ENCODE measurements at regions not wholly inside any gene's neighbourhood (a gene's known extent, or its start where the extent isn't known, plus 50 kb on each side); places are given as distances from the start of the nearest gene placed in this dataset.

DNA sequence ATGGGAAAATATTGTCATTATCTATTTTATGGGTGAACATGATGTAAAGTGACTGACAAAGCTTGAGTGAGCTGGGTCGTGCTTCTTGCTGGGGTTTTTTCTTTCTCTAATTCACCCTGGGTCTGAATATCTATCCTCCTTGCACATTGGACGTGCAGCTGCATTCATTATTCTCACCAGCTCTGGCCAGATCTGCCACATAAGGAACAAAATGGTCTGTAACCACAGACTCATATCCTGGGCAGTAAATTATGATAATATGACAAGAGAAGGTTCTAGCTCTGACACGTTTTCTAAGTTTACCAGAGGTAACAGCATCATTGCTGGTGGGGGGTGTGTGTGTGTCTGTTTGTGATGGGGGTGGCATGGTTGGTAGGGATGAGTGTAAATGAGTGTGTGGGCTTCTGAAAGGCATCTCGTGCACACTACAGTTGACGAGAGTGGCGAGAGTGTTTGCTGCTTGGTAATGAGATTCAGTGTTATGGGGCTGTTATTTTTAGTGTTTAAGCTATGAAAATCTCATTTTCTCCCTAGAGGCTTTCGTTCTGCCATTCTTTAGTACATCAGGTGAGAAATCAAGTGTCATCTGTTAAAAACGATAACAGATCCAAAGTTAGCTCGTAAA lies 418.4 kb downstream of the PDCD6IP start:
- no peak overlapping the region for H3K27ac ChIP-seq (ENCODE audit: low read depth, low read length)
- peaks cover 0 to 19% of the 10 kb centered on the region in 2 donors for H3K4me1 ChIP-seq (ENCODE audit: control insufficient read depth in 1 of 2, insufficient read depth in 2 of 2, low read length in 2 of 2)
- H3K9me3 ChIP-seq (ENCODE audit: control insufficient read depth in 1 of 2, low read length in 2 of 2), result no peaks in the 10 kb centered on the region
- no peak overlapping the region for H3K4me3 ChIP-seq (ENCODE audit: low read depth in 1 of 2, low read length in 2 of 2)
- H3K36me3 ChIP-seq (ENCODE audit: control insufficient read depth in 1 of 2, insufficient read depth in 2 of 2, low read length in 2 of 2), result no peaks in the 10 kb centered on the region
- H3K27me3 ChIP-seq (ENCODE audit: control insufficient read depth in 1 of 2, insufficient read depth in 2 of 2, low read length in 2 of 2), result no peaks in the 10 kb centered on the region
- H3K9ac ChIP-seq (ENCODE audit: low read depth in 1 of 2, low read length in 2 of 2), result no peak overlapping the region

- Histone ChIP-seq H3K9me3 (ENCODE audit: control insufficient read depth in 1 of 2, low read length in 2 of 2) (no peaks in the 10 kb centered on the region), H3K36me3 (ENCODE audit: control insufficient read depth in 1 of 2, insufficient read depth in 2 of 2, low read length in 2 of 2) (no peaks in the 10 kb centered on the region), H3K27me3 (ENCODE audit: control insufficient read depth in 1 of 2, insufficient read depth in 2 of 2, low read length in 2 of 2) (no peaks in the 10 kb centered on the region), H3K9ac (ENCODE audit: low read depth in 1 of 2, low read length in 2 of 2) (no peak overlapping the region), H3K4me3 (ENCODE audit: low read depth in 1 of 2, low read length in 2 of 2) (no peak overlapping the region), H3K27ac (ENCODE audit: low read depth, low read length) (no peak overlapping the region), H3K4me1 (ENCODE audit: control insufficient read depth in 1 of 2, insufficient read depth in 2 of 2, low read length in 2 of 2) (no peaks in the 10 kb centered on the region)
Observed at GRCh38 chr3:34218706-34219385, 420.4 kb downstream of the PDCD6IP start.

DNA sequence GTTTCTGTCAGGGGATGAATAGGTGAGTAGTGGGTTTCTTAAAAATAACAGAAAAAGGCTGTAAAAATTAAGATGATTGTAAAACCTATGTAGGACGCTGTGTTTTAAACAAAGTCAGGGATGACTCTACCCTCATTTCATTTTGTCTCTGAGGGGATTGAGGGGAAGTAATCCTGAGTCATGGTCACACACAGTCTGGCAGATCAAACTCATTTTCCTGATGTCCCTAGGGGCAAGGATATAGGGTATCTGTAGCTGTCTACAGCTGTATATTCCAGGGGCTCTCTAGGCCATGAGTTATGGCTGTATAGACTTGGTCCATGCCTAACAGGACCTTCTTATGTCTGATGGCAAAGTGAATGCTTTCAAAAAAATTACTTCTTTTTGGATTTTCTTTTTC lies 421.1 kb downstream of the PDCD6IP start:
- Histone ChIP-seq H3K9ac (ENCODE audit: low read depth in 1 of 2, low read length in 2 of 2) (no peak overlapping the region), H3K9me3 (ENCODE audit: control insufficient read depth in 1 of 2, low read length in 2 of 2) (no peaks in the 10 kb centered on the region), H3K27me3 (ENCODE audit: control insufficient read depth in 1 of 2, insufficient read depth in 2 of 2, low read length in 2 of 2) (no peaks in the 10 kb centered on the region), H3K4me3 (ENCODE audit: low read depth in 1 of 2, low read length in 2 of 2) (no peak overlapping the region), H3K36me3 (ENCODE audit: control insufficient read depth in 1 of 2, insufficient read depth in 2 of 2, low read length in 2 of 2) (no peaks in the 10 kb centered on the region), H3K4me1 (ENCODE audit: control insufficient read depth in 1 of 2, insufficient read depth in 2 of 2, low read length in 2 of 2) (no peaks in the 10 kb centered on the region), H3K27ac (ENCODE audit: low read depth, low read length) (no peak overlapping the region)

DNA sequence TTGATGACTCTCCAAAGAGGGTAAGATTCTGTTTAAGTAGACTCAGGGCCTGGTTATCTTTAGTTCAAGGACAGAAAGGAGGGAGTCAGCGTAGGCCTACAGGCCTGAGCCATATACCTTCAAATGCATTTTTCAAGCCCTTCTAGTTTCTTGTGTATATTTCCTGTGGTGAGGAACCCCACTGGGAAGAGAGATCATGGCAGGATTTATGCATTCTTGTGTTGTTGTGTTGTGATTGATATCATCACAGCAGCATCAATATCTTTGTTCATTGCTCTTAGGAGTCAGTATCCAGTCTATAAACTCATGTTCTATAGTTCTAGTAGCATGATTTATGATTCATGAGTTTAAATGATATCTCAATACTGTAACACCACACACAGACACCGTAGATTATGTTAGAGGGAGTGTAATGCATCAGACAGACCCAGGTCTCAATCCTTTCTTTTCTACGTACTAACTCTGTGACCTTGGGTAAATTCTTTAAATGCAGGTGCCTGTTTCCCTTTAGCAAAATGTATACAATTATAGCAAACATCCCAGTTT lies 427.5 kb downstream of the PDCD6IP start:
- H3K27me3 ChIP-seq (ENCODE audit: control insufficient read depth in 1 of 2, insufficient read depth in 2 of 2, low read length in 2 of 2), result no peaks in the 10 kb centered on the region
- H3K36me3 ChIP-seq (ENCODE audit: control insufficient read depth in 1 of 2, insufficient read depth in 2 of 2, low read length in 2 of 2), result no peaks in the 10 kb centered on the region
- no peak overlapping the region for H3K9ac ChIP-seq (ENCODE audit: low read depth in 1 of 2, low read length in 2 of 2)
- H3K27ac ChIP-seq (ENCODE audit: low read depth, low read length), result no peak overlapping the region
- H3K4me3 ChIP-seq (ENCODE audit: low read depth in 1 of 2, low read length in 2 of 2), result no peak overlapping the region
- H3K4me1 ChIP-seq (ENCODE audit: control insufficient read depth in 1 of 2, insufficient read depth in 2 of 2, low read length in 2 of 2), result no peaks in the 10 kb centered on the region
- no peaks in the 10 kb centered on the region for H3K9me3 ChIP-seq (ENCODE audit: control insufficient read depth in 1 of 2, low read length in 2 of 2)

DNA sequence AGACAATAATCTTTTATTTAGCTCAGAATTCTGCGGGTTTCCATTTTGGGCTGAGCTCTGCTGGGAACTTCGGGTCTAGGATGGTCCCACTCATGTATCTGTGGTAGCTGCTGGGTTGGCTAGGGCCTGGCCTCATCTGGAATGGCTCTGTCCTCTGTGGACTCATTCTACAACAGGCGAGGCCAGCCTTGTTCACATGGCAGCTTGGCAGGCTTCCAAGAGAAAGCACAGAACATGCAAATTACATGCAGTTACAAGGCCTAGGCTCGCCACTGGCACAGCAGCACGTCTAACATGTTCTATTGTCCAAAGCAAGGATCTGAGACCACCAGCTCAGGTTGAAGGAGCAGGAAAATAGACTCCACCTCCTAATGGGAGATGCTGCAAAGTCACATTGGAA lies 431.4 kb downstream of the PDCD6IP start:
- Histone ChIP-seq H3K36me3 (ENCODE audit: control insufficient read depth in 1 of 2, insufficient read depth in 2 of 2, low read length in 2 of 2) (no peaks in the 10 kb centered on the region), H3K4me3 (ENCODE audit: low read depth in 1 of 2, low read length in 2 of 2) (no peak overlapping the region), H3K27me3 (ENCODE audit: control insufficient read depth in 1 of 2, insufficient read depth in 2 of 2, low read length in 2 of 2) (no peaks in the 10 kb centered on the region), H3K4me1 (ENCODE audit: control insufficient read depth in 1 of 2, insufficient read depth in 2 of 2, low read length in 2 of 2) (no peaks in the 10 kb centered on the region), H3K9ac (ENCODE audit: low read depth in 1 of 2, low read length in 2 of 2) (no peak overlapping the region), H3K9me3 (ENCODE audit: control insufficient read depth in 1 of 2, low read length in 2 of 2) (no peaks in the 10 kb centered on the region), H3K27ac (ENCODE audit: low read depth, low read length) (no peak overlapping the region)

DNA sequence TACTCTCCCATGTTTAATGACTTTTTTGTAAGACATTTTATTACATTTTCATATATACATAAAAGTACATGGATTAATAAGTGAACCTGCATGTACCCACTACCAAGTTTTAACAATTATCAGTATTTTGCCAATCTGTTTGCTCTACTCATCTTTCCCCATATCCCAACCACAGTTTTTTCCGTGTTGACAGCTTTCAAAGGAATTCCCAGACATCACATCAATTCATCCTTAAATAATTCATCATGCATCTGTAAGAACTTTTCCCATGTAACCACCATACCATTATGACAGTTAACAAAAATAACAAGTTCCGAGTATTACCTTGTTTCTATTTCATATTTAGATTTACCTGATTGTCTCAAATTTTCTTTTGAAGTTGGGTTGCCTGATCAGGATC lies 436.7 kb downstream of the PDCD6IP start:
- Histone ChIP-seq H3K36me3 (ENCODE audit: control insufficient read depth in 1 of 2, insufficient read depth in 2 of 2, low read length in 2 of 2) (no peaks in the 10 kb centered on the region), H3K4me1 (ENCODE audit: control insufficient read depth in 1 of 2, insufficient read depth in 2 of 2, low read length in 2 of 2) (no peaks in the 10 kb centered on the region), H3K9ac (ENCODE audit: low read depth in 1 of 2, low read length in 2 of 2) (no peak overlapping the region), H3K27me3 (ENCODE audit: control insufficient read depth in 1 of 2, insufficient read depth in 2 of 2, low read length in 2 of 2) (no peaks in the 10 kb centered on the region), H3K27ac (ENCODE audit: low read depth, low read length) (no peak overlapping the region), H3K4me3 (ENCODE audit: low read depth in 1 of 2, low read length in 2 of 2) (no peak overlapping the region), H3K9me3 (ENCODE audit: control insufficient read depth in 1 of 2, low read length in 2 of 2) (no peaks in the 10 kb centered on the region)

GRCh38 chr3:34237946-34238345 lies 439.5 kb downstream of the PDCD6IP start:
- H3K36me3 ChIP-seq (ENCODE audit: control insufficient read depth in 1 of 2, insufficient read depth in 2 of 2, low read length in 2 of 2), result no peaks in the 10 kb centered on the region
- no peak overlapping the region for H3K4me3 ChIP-seq (ENCODE audit: low read depth in 1 of 2, low read length in 2 of 2)
- H3K9ac ChIP-seq (ENCODE audit: low read depth in 1 of 2, low read length in 2 of 2), result no peak overlapping the region
- H3K27me3 ChIP-seq (ENCODE audit: control insufficient read depth in 1 of 2, insufficient read depth in 2 of 2, low read length in 2 of 2), result no peaks in the 10 kb centered on the region
- no peaks in the 10 kb centered on the region for H3K9me3 ChIP-seq (ENCODE audit: control insufficient read depth in 1 of 2, low read length in 2 of 2)
- H3K27ac ChIP-seq (ENCODE audit: low read depth, low read length), result no peak overlapping the region
- no peaks in the 10 kb centered on the region for H3K4me1 ChIP-seq (ENCODE audit: control insufficient read depth in 1 of 2, insufficient read depth in 2 of 2, low read length in 2 of 2)

DNA sequence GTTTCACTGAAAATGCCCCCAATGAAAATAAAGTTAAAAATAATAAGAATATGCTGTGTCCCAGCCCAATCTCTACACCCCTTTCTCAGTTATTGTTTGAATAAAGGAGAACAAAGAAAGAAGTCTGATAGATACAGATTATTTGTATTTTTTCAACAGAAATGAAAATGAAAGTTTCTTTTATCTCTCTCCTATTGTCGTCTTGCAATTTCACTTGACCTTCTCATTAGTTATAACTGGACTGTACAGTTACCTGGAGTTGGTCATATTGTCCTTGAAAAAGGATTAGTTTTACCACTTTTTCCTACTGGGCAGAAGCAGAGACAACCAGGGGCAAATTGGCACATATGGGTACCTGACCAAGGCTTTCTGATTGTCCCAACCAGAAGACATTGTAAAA lies 440.0 kb downstream of the PDCD6IP start:
- H3K4me1 ChIP-seq (ENCODE audit: control insufficient read depth in 1 of 2, insufficient read depth in 2 of 2, low read length in 2 of 2), result no peaks in the 10 kb centered on the region

DNA sequence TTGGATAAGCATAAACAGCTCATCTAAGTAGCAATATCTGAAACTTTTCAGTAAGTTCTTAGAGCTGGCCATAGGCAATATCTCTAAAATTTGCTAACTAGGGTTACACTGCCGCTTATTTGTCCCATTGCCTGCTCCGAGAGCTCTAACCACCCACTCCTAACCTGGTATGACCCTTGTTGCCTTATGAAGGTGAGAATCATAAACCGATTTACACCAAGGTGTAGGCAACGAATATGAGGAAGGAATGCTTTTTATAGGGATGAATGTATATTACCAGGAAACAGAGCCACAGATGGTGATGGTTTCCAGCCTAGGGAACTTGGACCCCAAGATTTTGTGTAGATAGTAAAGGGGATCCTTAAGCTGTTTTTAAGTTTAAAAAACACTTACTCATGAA lies 440.9 kb downstream of the PDCD6IP start:
- Histone ChIP-seq H3K27ac (ENCODE audit: low read depth, low read length) (no peak overlapping the region), H3K9ac (ENCODE audit: low read depth in 1 of 2, low read length in 2 of 2) (no peak overlapping the region), H3K4me1 (ENCODE audit: control insufficient read depth in 1 of 2, insufficient read depth in 2 of 2, low read length in 2 of 2) (no peaks in the 10 kb centered on the region), H3K27me3 (ENCODE audit: control insufficient read depth in 1 of 2, insufficient read depth in 2 of 2, low read length in 2 of 2) (no peaks in the 10 kb centered on the region), H3K4me3 (ENCODE audit: low read depth in 1 of 2, low read length in 2 of 2) (no peak overlapping the region), H3K9me3 (ENCODE audit: control insufficient read depth in 1 of 2, low read length in 2 of 2) (no peaks in the 10 kb centered on the region), H3K36me3 (ENCODE audit: control insufficient read depth in 1 of 2, insufficient read depth in 2 of 2, low read length in 2 of 2) (no peaks in the 10 kb centered on the region)

More for the DNA sequence above, 440.0 kb downstream of the PDCD6IP start:
- Histone ChIP-seq H3K36me3 (ENCODE audit: control insufficient read depth in 1 of 2, insufficient read depth in 2 of 2, low read length in 2 of 2) (no peaks in the 10 kb centered on the region), H3K9ac (ENCODE audit: low read depth in 1 of 2, low read length in 2 of 2) (no peak overlapping the region), H3K9me3 (ENCODE audit: control insufficient read depth in 1 of 2, low read length in 2 of 2) (no peaks in the 10 kb centered on the region), H3K27me3 (ENCODE audit: control insufficient read depth in 1 of 2, insufficient read depth in 2 of 2, low read length in 2 of 2) (no peaks in the 10 kb centered on the region), H3K27ac (ENCODE audit: low read depth, low read length) (no peak overlapping the region), H3K4me3 (ENCODE audit: low read depth in 1 of 2, low read length in 2 of 2) (no peak overlapping the region)

GRCh38 chr3:34239875-34240274 lies 441.4 kb downstream of the PDCD6IP start:
- no peak overlapping the region for H3K4me3 ChIP-seq (ENCODE audit: low read depth in 1 of 2, low read length in 2 of 2)
- H3K9me3 ChIP-seq (ENCODE audit: control insufficient read depth in 1 of 2, low read length in 2 of 2), result no peaks in the 10 kb centered on the region
- H3K36me3 ChIP-seq (ENCODE audit: control insufficient read depth in 1 of 2, insufficient read depth in 2 of 2, low read length in 2 of 2), result no peaks in the 10 kb centered on the region
- H3K9ac ChIP-seq (ENCODE audit: low read depth in 1 of 2, low read length in 2 of 2), result no peak overlapping the region
- H3K27me3 ChIP-seq (ENCODE audit: control insufficient read depth in 1 of 2, insufficient read depth in 2 of 2, low read length in 2 of 2), result no peaks in the 10 kb centered on the region
- no peaks in the 10 kb centered on the region for H3K4me1 ChIP-seq (ENCODE audit: control insufficient read depth in 1 of 2, insufficient read depth in 2 of 2, low read length in 2 of 2)
- H3K27ac ChIP-seq (ENCODE audit: low read depth, low read length), result no peak overlapping the region
